ENCODE measurements at regions not wholly inside any gene's neighbourhood (a gene's known extent, or its start where the extent isn't known, plus 50 kb on each side); places are given as distances from the start of the nearest gene placed in this dataset.
A peak's percentile ranks its signal among the peaks of the same experiment; 100 is the strongest.

DNA sequence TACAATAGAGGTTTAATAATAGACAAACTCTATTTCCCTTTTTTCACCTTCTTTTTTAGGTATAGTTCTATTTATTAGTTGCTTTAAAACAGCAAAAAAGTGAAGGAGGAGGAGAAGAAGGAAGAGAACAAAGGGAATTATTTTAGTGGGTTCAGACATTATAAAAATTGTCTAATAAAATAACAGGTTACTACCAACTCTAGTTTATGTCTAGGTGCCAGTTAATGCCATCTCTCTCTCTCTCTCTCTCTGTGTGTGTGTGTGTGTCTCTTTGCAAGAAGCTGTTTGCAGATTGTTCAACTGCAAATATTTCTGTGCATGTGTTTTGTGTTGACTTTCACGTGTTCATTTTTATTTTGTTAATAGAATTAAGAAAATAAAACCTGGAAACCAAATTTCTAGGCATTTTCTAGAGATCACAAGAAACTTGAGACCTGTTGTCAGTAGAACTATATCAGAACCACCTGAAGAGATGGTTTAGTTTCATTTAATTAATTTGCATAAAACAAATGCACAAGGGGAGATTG is 313.5 kb upstream of the SGK1 start:
- no peak for DNase-seq
- H3K27ac ChIP-seq: peak overlapping the region; percentile 10
- no peaks in the 10 kb centered on the region for H3K4me1 ChIP-seq
- no peaks in the 10 kb centered on the region for H3K9me3 ChIP-seq
- TF ChIP-seq, protein P1, sequence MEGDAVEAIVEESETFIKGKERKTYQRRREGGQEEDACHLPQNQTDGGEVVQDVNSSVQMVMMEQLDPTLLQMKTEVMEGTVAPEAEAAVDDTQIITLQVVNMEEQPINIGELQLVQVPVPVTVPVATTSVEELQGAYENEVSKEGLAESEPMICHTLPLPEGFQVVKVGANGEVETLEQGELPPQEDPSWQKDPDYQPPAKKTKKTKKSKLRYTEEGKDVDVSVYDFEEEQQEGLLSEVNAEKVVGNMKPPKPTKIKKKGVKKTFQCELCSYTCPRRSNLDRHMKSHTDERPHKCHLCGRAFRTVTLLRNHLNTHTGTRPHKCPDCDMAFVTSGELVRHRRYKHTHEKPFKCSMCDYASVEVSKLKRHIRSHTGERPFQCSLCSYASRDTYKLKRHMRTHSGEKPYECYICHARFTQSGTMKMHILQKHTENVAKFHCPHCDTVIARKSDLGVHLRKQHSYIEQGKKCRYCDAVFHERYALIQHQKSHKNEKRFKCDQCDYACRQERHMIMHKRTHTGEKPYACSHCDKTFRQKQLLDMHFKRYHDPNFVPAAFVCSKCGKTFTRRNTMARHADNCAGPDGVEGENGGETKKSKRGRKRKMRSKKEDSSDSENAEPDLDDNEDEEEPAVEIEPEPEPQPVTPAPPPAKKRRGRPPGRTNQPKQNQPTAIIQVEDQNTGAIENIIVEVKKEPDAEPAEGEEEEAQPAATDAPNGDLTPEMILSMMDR (IDR thresholded peaks at IDR 0.05): no peak
- H3K9ac ChIP-seq (ENCODE audit: low read depth in 2 of 2, low read length in 2 of 2): no peak overlapping the region
- no peaks in the 10 kb centered on the region for H3K36me3 ChIP-seq
- no peak overlapping the region for H3K4me3 ChIP-seq
- intact Hi-C loops (cut with DNase I): loop anchor here (10.0 kb wide), 1 partner anchor 257 kb away; no protein-coding TSS in a partner anchor
- no peaks in the 10 kb centered on the region for H3K27me3 ChIP-seq

DNA sequence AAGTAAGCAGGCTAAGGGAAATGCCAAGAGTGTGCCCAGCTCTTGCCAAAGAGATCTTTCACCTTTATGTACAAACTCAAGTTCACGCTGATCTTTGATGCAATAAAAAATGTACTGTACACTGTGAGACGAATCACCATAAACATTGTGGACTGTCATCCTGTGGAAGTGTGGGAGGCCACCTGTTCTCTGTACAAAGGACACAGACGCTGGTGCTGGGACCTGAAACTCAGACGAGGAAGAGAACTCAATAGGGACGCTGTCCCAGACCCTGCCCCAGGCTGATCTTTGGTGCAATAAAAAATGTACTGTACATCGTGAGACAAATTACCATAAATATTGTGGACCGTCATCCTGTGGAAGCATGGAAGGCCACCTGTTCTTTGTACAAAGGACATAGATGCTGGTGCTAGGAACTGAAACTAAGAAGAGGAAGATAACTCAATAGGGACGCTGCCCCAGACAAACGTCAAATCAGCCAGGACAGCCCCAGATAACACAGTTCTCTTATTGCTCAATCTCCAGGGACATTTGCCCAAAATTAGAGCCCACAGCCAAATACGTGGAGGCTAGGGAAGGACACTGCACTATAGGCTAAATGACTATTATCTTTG is 312.7 kb upstream of the SGK1 start:
- TF ChIP-seq, protein P1 (IDR thresholded peaks at IDR 0.05): no peak
- Histone ChIP-seq H3K4me1 (no peaks in the 10 kb centered on the region), H3K27me3 (no peaks in the 10 kb centered on the region), H3K9me3 (no peaks in the 10 kb centered on the region), H3K36me3 (no peaks in the 10 kb centered on the region), H3K27ac (peak overlapping the region; percentile 10), H3K4me3 (no peak overlapping the region), H3K9ac (ENCODE audit: low read depth in 2 of 2, low read length in 2 of 2) (peak overlapping the region in 1 of 2 donors; percentile 13)
- peak; percentile 44 for DNase-seq
- intact Hi-C loops (cut with DNase I): loop anchor here (10.0 kb wide), 1 partner anchor 256 kb away; no protein-coding TSS in a partner anchor

DNA sequence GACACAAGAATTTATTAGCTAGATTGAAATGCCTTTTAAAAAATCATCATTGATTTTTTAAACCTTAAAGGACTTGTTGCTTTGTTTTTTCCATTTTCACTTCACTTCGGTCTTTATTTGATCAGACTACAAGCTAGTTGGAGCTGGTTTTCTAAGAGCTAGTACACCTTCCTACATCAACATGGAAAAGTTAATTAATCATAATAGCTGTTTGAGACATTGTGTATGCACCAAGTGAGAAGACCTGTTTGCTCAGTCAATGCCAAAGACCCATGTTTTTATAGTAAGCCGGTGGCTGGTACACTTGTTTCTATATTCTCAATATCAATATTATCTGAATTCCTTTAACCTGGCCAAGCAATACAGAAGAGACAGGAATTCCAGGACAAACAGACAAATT is 310.2 kb upstream of the SGK1 start:
- H3K27me3 ChIP-seq: no peaks in the 10 kb centered on the region
- no peak overlapping the region for H3K9ac ChIP-seq (ENCODE audit: low read depth in 2 of 2, low read length in 2 of 2)
- no peak overlapping the region for H3K4me3 ChIP-seq
- no peaks in the 10 kb centered on the region for H3K36me3 ChIP-seq
- no peak overlapping the region for H3K27ac ChIP-seq
- H3K9me3 ChIP-seq: no peaks in the 10 kb centered on the region
- no peaks in the 10 kb centered on the region for H3K4me1 ChIP-seq
- TF ChIP-seq, protein P1 (IDR thresholded peaks at IDR 0.05): no peak
- DNase-seq: no peak
- intact Hi-C loops (cut with DNase I): no loop called here

DNA sequence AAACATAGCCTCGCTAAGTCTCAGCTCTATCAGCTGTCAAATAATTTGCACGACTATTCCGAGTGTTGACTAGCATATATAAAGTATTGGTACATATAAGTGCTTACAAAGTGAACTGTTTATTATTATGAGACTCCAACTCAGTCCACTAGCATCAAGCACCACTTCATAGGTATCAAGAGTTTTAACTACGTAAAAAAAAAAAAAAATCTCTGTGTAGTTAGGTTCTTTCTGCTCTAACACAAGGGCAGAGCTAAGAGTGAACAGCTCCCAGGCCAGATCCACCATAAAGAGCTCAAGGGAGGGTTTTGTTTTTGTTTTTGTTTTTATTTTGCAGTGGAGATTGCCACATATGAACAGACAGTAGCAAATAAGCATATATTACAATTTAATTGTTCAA is 309.8 kb upstream of the SGK1 start:
- H3K27ac ChIP-seq: no peak overlapping the region
- H3K9ac ChIP-seq (ENCODE audit: low read depth in 2 of 2, low read length in 2 of 2): no peak overlapping the region
- no peaks in the 10 kb centered on the region for H3K4me1 ChIP-seq
- no peak overlapping the region for H3K4me3 ChIP-seq
- no peaks in the 10 kb centered on the region for H3K27me3 ChIP-seq
- DNase-seq: no peak
- H3K9me3 ChIP-seq: no peaks in the 10 kb centered on the region
- TF ChIP-seq, protein P1 (IDR thresholded peaks at IDR 0.05): no peak
- intact Hi-C loops (cut with DNase I): no loop called here
- H3K36me3 ChIP-seq: no peaks in the 10 kb centered on the region

DNA sequence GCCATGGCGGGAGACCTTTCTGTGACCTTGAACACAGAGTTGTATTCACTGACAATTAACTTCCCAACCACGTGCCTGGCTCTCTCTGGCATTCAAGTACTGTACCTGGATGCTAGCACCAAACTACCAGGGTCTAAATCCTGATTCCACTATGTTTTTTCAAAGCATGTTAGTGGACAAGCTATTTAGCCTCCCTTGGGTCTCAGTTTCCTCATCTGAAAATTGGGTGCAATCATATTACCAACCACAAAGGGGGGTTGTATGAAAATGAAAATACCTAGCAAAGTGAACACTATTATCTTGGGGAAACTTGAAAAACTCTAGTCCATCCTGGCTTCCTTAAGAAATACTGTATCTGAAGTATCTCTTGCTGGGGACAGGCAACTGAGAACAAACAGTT is 308.7 kb upstream of the SGK1 start:
- H3K27me3 ChIP-seq: no peaks in the 10 kb centered on the region
- intact Hi-C loops (cut with DNase I): no loop called here
- H3K36me3 ChIP-seq: no peaks in the 10 kb centered on the region
- no peaks in the 10 kb centered on the region for H3K4me1 ChIP-seq
- H3K27ac ChIP-seq: no peak overlapping the region
- H3K9ac ChIP-seq (ENCODE audit: low read depth in 2 of 2, low read length in 2 of 2): no peak overlapping the region
- H3K4me3 ChIP-seq: no peak overlapping the region
- no peaks in the 10 kb centered on the region for H3K9me3 ChIP-seq
- TF ChIP-seq, protein P1 (IDR thresholded peaks at IDR 0.05): no peak
- no peak for DNase-seq

Measured in colonic mucosa (tissue), 4 donors.